Stimulated activated memory B cell treated with anti-CD40 and anti-IgM and Interleukin-4, amounts not matched to agents 10 μg/mL and 1 μg/mL and 100 μg/mL, for 72 hours (primary cell): ENCODE measurements at regions not wholly inside any gene's neighbourhood (a gene's known extent, or its start where the extent isn't known, plus 50 kb on each side); places are given as distances from the start of the nearest gene placed in this dataset.
"Not testable (repeated sequence)": the region's sequence is repeated elsewhere in the genome, so short reads cannot be mapped to it uniquely, and the experiment has no call there.

Source experiments
- ATAC-seq: fragments of 150-1000 bp; cut with Tn5 transposase; 2 replicates; pipeline ENCODE4 v1.10.0; 2021
- H3K27ac Mint-ChIP-seq: one replicate; pipeline ENCODE4 v1.8.0; 2022; ENCODE audit warnings: mild to moderate bottlenecking, mixed read lengths
- H3K27me3 Mint-ChIP-seq: one replicate; pipeline ENCODE4 v1.8.0; 2022; ENCODE audit warnings: mixed read lengths
- H3K36me3 Mint-ChIP-seq: one replicate; pipeline ENCODE4 v1.8.0; 2022; ENCODE audit warnings: mixed read lengths
- H3K4me1 Mint-ChIP-seq: one replicate; pipeline ENCODE4 v1.8.0; 2022; ENCODE audit warnings: mixed read lengths
- H3K4me3 Mint-ChIP-seq: one replicate; pipeline ENCODE4 v1.8.0; 2022; ENCODE audit warnings: mild to moderate bottlenecking, moderate library complexity, mixed read lengths
- H3K9me3 Mint-ChIP-seq: one replicate; pipeline ENCODE4 v1.8.0; 2022; ENCODE audit warnings: mixed read lengths

DNA sequence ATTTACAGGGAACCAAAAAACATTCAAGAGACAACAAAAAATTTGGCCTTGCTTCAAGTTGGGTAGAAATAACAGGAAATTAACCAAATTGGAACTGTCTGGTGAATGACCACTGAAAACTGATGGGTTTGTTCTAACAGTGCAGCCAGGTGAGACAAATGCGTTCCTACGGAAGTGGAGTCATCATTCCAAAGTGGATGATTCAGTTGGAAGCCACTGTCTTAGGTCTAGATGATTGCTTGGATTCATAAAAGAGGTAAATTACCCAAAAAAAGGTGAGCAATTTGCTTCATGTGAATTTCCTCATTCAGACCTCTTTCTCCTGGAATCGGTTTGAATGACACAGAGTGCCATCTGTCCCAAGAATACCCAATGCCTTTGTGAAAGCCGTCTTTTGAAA is 87.1 kb upstream of the IPO5 start:
- Mint-ChIP-seq H3K27ac (no peak overlapping the region), H3K9me3 (peaks cover 17% of the 10 kb centered on the region), H3K36me3 (no peaks in the 10 kb centered on the region), H3K4me3 (no peak overlapping the region), H3K4me1 (no peaks in the 10 kb centered on the region), H3K27me3 (peaks cover 26% of the 10 kb centered on the region)
- no peak for ATAC-seq

- peaks cover 17% of the 10 kb centered on the region for H3K9me3 Mint-ChIP-seq
- ATAC-seq, result no peak
- H3K4me1 Mint-ChIP-seq, result no peaks in the 10 kb centered on the region
- H3K27ac Mint-ChIP-seq, result no peak overlapping the region
- H3K4me3 Mint-ChIP-seq, result no peak overlapping the region
- peaks cover 26% of the 10 kb centered on the region for H3K27me3 Mint-ChIP-seq
- H3K36me3 Mint-ChIP-seq, result no peaks in the 10 kb centered on the region
Observed at GRCh38 chr13:97866751-97867150, 86.7 kb upstream of the IPO5 start.

DNA sequence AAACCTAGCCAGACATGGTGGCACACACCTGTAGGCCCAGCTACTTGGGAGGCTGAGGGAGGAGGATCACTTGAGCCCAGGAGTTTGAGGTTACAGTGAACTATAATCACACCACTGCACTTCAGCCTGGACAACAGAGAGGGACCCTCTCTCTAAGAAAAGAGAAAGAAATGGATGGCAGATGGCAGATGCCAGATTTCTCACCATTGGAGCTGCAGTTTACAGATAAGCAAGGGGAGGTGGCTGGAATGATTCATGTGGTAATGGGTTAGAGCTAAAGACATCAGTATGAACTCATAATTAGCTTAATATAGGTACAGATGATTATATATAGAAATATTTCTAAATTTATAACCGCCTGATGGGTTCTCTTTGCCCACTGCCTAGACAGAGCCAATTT is 80.1 kb upstream of the IPO5 start:
- no peaks in the 10 kb centered on the region for H3K9me3 Mint-ChIP-seq
- H3K27ac Mint-ChIP-seq, result no peak overlapping the region
- no peak for ATAC-seq
- H3K27me3 Mint-ChIP-seq, result peaks cover 22% of the 10 kb centered on the region
- H3K4me3 Mint-ChIP-seq, result no peak overlapping the region
- no peaks in the 10 kb centered on the region for H3K4me1 Mint-ChIP-seq
- H3K36me3 Mint-ChIP-seq, result no peaks in the 10 kb centered on the region

- H3K27me3 Mint-ChIP-seq, result peaks cover 21% of the 10 kb centered on the region
- H3K9me3 Mint-ChIP-seq, result no peaks in the 10 kb centered on the region
- ATAC-seq, result no peak
- no peaks in the 10 kb centered on the region for H3K4me1 Mint-ChIP-seq
- H3K4me3 Mint-ChIP-seq, result no peak overlapping the region
- no peaks in the 10 kb centered on the region for H3K36me3 Mint-ChIP-seq
- H3K27ac Mint-ChIP-seq, result no peak overlapping the region
Observed at GRCh38 chr13:97875218-97875617, 78.3 kb upstream of the IPO5 start.

- Mint-ChIP-seq H3K4me1 (no peaks in the 10 kb centered on the region), H3K27ac (no peak overlapping the region), H3K36me3 (no peaks in the 10 kb centered on the region), H3K9me3 (no peaks in the 10 kb centered on the region), H3K4me3 (no peak overlapping the region), H3K27me3 (peaks cover 28% of the 10 kb centered on the region)
- no peak for ATAC-seq
Observed at GRCh38 chr13:97875911-97876310, 77.6 kb upstream of the IPO5 start.

GRCh38 chr13:97878431-97879375 is 74.8 kb upstream of the IPO5 start:
- no peaks in the 10 kb centered on the region for H3K36me3 Mint-ChIP-seq
- H3K4me3 Mint-ChIP-seq, result no peak overlapping the region
- no peaks in the 10 kb centered on the region for H3K4me1 Mint-ChIP-seq
- peaks cover 45% of the 10 kb centered on the region for H3K27me3 Mint-ChIP-seq
- H3K27ac Mint-ChIP-seq, result no peak overlapping the region
- no peak for ATAC-seq
- H3K9me3 Mint-ChIP-seq, result no peaks in the 10 kb centered on the region

DNA sequence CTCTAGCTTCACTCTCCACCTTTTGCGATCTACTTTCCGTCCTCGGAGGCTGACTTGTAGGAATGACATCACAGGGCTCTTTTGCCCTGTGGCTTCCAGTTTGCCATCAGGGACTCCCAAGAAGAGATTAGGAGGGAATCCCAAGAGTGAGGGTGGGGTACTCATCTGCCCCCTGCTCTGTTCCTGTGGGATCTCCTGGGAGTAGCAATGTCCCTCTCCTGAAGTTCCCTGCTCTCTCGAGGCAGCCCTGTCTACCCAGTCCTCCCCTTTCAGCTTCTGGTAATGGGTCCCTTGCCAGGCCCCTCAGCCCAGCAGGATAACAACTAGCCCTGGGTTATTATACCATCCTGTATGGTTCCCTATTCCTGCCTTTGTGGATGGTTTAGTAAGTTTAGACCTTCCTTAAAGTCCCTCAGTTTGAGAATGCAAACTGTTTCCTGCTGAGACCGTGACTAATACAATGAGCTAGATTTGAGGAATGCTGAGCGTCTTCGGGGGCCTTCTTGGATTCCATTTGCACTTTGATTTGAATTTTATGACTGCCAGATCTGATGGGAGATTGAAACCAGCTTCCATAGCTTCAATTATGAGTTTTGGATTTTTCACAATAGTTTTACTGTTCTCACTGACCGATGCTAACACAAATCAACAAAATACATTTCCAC is 73.7 kb upstream of the IPO5 start:
- Mint-ChIP-seq H3K27ac (no peak overlapping the region), H3K4me1 (no peaks in the 10 kb centered on the region), H3K36me3 (no peaks in the 10 kb centered on the region), H3K9me3 (no peaks in the 10 kb centered on the region), H3K27me3 (peaks cover 47% of the 10 kb centered on the region), H3K4me3 (no peak overlapping the region)
- ATAC-seq, result no peak

DNA sequence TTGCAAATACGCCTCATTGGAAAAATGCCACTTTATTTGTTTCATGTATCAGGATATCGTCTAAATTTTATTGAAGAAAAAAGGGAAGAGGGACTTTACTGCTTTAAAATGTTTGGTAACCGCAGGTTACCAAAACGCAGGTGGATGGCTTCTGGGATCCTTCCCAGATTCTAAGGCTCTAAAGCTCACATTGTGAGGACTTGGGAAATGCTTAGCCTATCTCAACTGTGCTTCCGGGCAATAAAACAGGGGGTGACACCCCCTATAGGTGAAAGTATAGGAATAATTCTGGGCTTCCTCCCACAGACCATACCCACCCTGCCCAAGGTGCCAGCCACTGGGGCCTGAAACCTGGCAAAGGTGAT is 73.2 kb upstream of the IPO5 start:
- Mint-ChIP-seq H3K4me1 (no peaks in the 10 kb centered on the region), H3K4me3 (no peak overlapping the region), H3K36me3 (no peaks in the 10 kb centered on the region), H3K9me3 (no peaks in the 10 kb centered on the region), H3K27ac (no peak overlapping the region), H3K27me3 (peaks cover 47% of the 10 kb centered on the region)
- no peak for ATAC-seq

GRCh38 chr13:97881556-97881955 is 71.9 kb upstream of the IPO5 start:
- ATAC-seq, result no peak
- H3K9me3 Mint-ChIP-seq, result no peaks in the 10 kb centered on the region
- no peak overlapping the region for H3K4me3 Mint-ChIP-seq
- no peaks in the 10 kb centered on the region for H3K36me3 Mint-ChIP-seq
- peaks cover 48% of the 10 kb centered on the region for H3K27me3 Mint-ChIP-seq
- H3K4me1 Mint-ChIP-seq, result no peaks in the 10 kb centered on the region
- H3K27ac Mint-ChIP-seq, result no peak overlapping the region

DNA sequence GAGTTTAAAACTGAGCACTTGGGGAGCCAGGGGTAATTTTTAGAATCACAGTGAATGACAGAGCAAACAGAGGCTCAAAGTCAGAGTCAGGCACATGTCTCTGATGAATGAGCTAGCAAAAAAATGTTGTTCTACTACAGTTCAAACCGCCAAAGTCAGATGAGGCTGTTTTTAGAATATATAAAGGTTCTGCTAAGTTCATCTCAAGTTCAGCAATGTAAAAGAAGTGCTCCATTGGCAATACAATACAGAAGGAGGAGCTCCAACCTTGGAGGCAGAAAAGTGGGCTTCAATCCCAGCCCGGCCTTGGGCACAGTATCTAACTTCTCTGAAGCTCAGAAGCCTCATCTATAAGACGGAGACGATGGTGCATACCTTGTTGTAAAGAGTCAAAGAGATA is 70.1 kb upstream of the IPO5 start:
- no peaks in the 10 kb centered on the region for H3K9me3 Mint-ChIP-seq
- no peak for ATAC-seq
- peaks cover 48% of the 10 kb centered on the region for H3K27me3 Mint-ChIP-seq
- H3K36me3 Mint-ChIP-seq, result no peaks in the 10 kb centered on the region
- H3K4me3 Mint-ChIP-seq, result no peak overlapping the region
- H3K27ac Mint-ChIP-seq, result no peak overlapping the region
- no peaks in the 10 kb centered on the region for H3K4me1 Mint-ChIP-seq

- no peaks in the 10 kb centered on the region for H3K4me1 Mint-ChIP-seq
- peaks cover 51% of the 10 kb centered on the region for H3K27me3 Mint-ChIP-seq
- H3K27ac Mint-ChIP-seq, result no peak overlapping the region
- H3K9me3 Mint-ChIP-seq, result no peaks in the 10 kb centered on the region
- H3K4me3 Mint-ChIP-seq, result no peak overlapping the region
- ATAC-seq, result no peak
- no peaks in the 10 kb centered on the region for H3K36me3 Mint-ChIP-seq
Observed at GRCh38 chr13:97884707-97885468, 68.6 kb upstream of the IPO5 start.

GRCh38 chr13:97885641-97886040 is 67.8 kb upstream of the IPO5 start:
- no peaks in the 10 kb centered on the region for H3K4me1 Mint-ChIP-seq
- ATAC-seq, result no peak
- peaks cover 47% of the 10 kb centered on the region for H3K27me3 Mint-ChIP-seq
- no peak overlapping the region for H3K27ac Mint-ChIP-seq
- H3K4me3 Mint-ChIP-seq, result no peak overlapping the region
- H3K9me3 Mint-ChIP-seq, result no peaks in the 10 kb centered on the region
- no peaks in the 10 kb centered on the region for H3K36me3 Mint-ChIP-seq

GRCh38 chr13:97889803-97890202 is 63.7 kb upstream of the IPO5 start:
- Mint-ChIP-seq H3K27me3 (peaks cover 17% of the 10 kb centered on the region), H3K4me3 (no peak overlapping the region), H3K4me1 (no peaks in the 10 kb centered on the region), H3K27ac (no peak overlapping the region), H3K9me3 (peaks cover 9% of the 10 kb centered on the region), H3K36me3 (no peaks in the 10 kb centered on the region)
- ATAC-seq, result no peak

DNA sequence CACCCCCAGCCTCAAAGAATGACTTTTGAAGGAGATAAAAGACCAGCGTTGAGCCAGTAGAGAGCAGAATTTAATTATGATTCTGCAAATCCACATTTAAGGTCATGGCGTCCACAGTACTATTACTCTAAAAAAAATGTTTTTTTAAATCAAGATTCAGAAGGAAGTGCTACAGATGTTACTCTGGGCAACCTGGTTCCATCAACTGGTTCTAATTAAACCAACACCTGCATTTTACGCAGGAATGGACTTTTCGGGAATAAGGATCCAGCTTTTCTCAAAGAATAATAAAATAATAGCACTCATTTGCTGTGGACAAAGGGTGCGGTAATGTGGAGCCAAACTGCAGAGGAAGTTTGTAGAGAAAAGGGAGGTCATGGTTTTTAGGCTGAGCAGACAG is 62.9 kb upstream of the IPO5 start:
- no peaks in the 10 kb centered on the region for H3K36me3 Mint-ChIP-seq
- no peaks in the 10 kb centered on the region for H3K4me1 Mint-ChIP-seq
- peaks cover 9% of the 10 kb centered on the region for H3K27me3 Mint-ChIP-seq
- H3K27ac Mint-ChIP-seq, result no peak overlapping the region
- peaks cover 10% of the 10 kb centered on the region for H3K9me3 Mint-ChIP-seq
- no peak overlapping the region for H3K4me3 Mint-ChIP-seq
- no peak for ATAC-seq

- not testable (repeated sequence) for ATAC-seq, H3K27me3 Mint-ChIP-seq, H3K36me3 Mint-ChIP-seq
Observed at GRCh38 chr13:97891964-97892363, 61.5 kb upstream of the IPO5 start.

More at GRCh38 chr13:97891964-97892363, 61.5 kb upstream of the IPO5 start:
- not testable (repeated sequence) for H3K4me1 Mint-ChIP-seq, H3K4me3 Mint-ChIP-seq, H3K27ac Mint-ChIP-seq
- peaks cover 13% of the 10 kb centered on the region for H3K9me3 Mint-ChIP-seq
